ENCODE measurements at regions not wholly inside any gene's neighbourhood (a gene's known extent, or its start where the extent isn't known, plus 50 kb on each side); places are given as distances from the start of the nearest gene placed in this dataset.

DNA sequence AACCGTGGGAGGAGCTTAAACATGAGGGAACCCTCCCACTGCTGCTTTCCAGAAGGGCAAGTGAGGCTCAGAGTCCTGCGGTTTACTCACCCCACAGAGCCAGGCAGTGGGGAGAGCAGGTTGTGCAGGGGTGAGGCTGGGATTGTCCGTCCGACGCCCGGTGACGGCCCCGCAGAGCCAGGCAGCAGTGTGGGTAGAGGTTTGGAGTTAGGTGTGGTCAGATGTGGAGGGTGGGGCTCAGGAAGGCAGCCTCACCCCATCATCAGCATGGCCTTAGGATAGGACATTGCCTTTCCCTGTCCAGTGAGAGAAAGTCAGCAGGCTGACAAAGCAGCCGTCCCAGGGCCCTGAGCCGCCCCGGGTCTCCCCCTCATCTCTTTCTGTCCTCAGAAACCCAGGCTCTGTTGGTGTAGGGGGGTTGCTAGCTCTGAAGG, 234.6 kb downstream of the DLL1 start:
- TF ChIP-seq, protein P1, sequence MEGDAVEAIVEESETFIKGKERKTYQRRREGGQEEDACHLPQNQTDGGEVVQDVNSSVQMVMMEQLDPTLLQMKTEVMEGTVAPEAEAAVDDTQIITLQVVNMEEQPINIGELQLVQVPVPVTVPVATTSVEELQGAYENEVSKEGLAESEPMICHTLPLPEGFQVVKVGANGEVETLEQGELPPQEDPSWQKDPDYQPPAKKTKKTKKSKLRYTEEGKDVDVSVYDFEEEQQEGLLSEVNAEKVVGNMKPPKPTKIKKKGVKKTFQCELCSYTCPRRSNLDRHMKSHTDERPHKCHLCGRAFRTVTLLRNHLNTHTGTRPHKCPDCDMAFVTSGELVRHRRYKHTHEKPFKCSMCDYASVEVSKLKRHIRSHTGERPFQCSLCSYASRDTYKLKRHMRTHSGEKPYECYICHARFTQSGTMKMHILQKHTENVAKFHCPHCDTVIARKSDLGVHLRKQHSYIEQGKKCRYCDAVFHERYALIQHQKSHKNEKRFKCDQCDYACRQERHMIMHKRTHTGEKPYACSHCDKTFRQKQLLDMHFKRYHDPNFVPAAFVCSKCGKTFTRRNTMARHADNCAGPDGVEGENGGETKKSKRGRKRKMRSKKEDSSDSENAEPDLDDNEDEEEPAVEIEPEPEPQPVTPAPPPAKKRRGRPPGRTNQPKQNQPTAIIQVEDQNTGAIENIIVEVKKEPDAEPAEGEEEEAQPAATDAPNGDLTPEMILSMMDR (IDR thresholded peaks at IDR 0.05; ENCODE audit: low read depth, low read length): no peak
- TF ChIP-seq POLR2A (IDR thresholded peaks at IDR 0.05; ENCODE audit: extremely low read depth, insufficient read length): no peak
- no peak for TF ChIP-seq MYC (IDR thresholded peaks at IDR 0.05; ENCODE audit: low read depth, low read length)
- TF ChIP-seq, protein P2, sequence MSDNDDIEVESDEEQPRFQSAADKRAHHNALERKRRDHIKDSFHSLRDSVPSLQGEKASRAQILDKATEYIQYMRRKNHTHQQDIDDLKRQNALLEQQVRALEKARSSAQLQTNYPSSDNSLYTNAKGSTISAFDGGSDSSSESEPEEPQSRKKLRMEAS (IDR thresholded peaks at IDR 0.05; ENCODE audit: low read depth, low read length): no peak
